ENCODE measurements at regions not wholly inside any gene's neighbourhood (a gene's known extent, or its start where the extent isn't known, plus 50 kb on each side); places are given as distances from the start of the nearest gene placed in this dataset.

DNA sequence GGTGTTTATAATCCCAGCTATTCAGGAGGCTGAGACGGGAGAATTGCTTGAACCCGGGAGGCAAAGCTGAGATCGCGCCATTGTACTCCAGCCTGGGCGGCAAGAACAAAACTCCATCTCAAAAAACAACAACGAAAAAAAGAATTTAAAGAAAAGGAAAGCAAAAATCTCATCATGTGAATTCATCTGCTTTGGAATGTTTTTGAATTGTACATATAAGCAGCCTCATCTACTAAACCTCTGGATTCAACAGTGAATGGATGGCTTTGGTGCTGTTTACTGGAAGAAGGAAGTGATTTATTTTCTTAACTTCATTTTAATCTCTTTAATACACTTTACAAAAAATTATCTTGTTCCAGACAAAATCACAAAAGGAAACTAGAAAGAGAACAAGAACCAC lies 51.8 kb upstream of the PNRC1 start:
- in situ Hi-C loops (cut with HindIII; ENCODE audit: low pct_ligation_motif_present, low pct_unique_long_range_greater_than_20kb, low sequenced_read_pairs) = no loop called here
- no peak for DNase-seq

DNA sequence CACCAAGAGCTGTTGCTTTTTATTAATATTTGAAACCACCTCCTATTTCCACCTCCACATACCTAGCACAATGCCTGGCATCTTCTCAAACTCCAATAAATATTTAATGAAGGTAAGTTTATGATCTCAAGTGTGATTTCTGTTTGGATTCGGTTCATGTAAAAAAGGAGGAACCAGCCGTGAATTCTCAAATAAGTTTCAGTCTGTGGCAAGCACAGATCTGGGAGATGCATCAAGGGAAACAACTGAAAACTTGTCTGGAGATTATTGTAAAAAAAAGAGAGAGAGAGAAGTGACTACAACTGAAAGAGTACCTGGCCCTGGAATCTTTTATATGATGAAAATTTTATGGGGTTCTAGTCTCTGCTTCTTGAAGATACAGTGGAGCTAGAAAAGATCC lies 52.8 kb upstream of the PNRC1 start:
- in situ Hi-C loops (cut with HindIII; ENCODE audit: low pct_ligation_motif_present, low pct_unique_long_range_greater_than_20kb, low sequenced_read_pairs) = no loop called here
- no peak for DNase-seq

DNA sequence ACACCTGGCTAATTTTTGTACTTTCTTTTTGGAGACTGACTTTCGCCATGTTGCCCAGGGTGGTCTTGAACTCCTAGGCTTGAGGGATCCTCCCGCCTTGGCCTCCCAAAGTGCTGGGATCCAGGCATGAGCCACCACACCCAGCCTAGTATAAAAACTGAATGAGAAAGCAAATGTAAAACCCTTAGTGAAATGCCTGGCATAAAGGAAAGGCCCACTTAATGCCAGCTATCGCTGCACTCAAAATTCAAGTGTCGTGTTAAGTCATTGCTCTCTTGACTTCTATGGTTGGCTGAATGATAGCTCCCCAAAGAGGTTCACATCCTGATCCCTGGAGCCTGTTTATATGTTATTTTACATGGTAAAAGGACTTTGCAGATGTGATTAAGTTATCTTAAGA lies 54.4 kb upstream of the PNRC1 start:
- in situ Hi-C loops (cut with HindIII; ENCODE audit: low pct_ligation_motif_present, low pct_unique_long_range_greater_than_20kb, low sequenced_read_pairs) = no loop called here
- no peak for DNase-seq

DNA sequence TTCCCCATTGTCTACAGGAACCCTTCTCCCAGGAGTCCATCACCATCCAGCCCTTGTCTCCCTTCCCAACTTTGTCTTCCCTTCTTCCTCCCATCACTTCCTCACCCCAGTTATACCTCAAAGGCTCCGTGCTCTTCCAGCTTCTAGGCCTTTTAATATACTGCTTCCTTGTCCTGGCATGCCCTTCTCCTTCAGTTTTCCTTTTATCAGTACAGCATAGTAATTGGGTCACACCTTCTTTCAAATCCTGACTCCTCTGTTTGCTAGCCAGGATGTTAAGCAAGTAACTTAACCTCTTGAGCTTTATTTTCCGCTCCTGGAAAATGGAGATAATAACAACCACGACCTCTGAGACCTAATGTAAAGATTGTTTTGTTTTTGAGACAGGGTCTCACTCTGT lies 54.9 kb upstream of the PNRC1 start:
- in situ Hi-C loops (cut with HindIII; ENCODE audit: low pct_ligation_motif_present, low pct_unique_long_range_greater_than_20kb, low sequenced_read_pairs) = no loop called here

DNA sequence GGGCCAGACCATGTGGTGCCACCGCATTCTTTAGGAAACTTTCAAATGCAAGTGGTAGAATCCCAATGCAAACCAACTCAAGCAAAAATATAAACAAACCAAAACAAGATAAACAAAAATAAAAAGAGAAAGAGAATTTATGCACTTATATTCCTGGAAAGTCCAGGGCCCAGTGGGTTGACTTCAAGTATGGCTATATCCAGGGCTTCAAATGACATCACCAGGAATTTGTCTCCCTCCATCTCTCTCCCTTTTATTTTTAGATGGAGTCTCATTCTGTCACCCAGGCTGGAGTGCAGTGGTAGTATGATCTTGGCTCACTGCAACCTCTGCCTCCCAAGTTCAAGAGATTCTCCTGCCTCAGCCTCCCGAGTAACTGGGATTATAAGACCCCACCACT lies 56.1 kb upstream of the PNRC1 start:
- in situ Hi-C loops (cut with HindIII; ENCODE audit: low pct_ligation_motif_present, low pct_unique_long_range_greater_than_20kb, low sequenced_read_pairs) = no loop called here

More for the DNA sequence above, 54.9 kb upstream of the PNRC1 start:
- DNase-seq = no peak

DNA sequence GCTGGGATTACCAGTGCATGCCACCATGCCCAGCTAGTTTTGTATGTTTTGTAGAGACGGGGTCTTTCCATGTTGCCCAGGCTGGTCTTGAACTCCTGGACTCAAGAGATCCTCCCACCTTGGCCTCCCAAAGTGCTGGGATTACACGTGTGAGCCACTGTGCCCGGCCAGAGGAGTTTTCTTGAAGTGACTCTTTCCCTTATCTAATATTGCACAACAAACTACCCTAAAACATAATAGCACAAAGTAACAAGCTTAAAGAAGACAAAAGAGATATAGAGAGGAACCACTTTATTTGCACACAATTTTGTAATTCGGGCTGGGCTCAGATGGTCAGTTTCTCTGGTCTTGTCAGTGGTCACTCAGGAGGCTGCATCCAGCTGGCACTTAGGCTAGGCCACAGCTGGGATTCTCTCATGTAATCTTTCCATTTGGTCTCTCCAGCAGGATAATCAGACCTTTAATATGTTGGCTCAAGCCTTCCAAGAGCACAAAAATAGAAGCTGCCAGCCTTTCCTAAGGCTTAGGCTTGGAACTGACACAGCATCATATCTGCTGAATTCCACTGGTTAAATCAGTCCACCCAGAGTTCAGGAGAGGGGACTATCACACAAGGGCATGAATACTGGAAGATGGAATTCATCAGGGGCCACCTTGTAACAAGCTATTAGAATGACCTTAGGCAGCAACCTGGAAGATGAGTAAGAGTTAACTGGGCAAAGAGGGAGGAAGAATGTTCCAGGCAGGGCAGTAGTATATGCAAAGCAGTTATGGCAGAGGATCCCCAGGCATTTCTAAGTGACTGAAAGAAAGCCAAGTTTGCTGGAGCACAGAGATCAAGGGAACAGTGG lies 56.7 kb upstream of the PNRC1 start:
- in situ Hi-C loops (cut with HindIII; ENCODE audit: low pct_ligation_motif_present, low pct_unique_long_range_greater_than_20kb, low sequenced_read_pairs) = no loop called here
- no peak for DNase-seq

More for the DNA sequence above, 56.1 kb upstream of the PNRC1 start:
- DNase-seq = no peak

DNA sequence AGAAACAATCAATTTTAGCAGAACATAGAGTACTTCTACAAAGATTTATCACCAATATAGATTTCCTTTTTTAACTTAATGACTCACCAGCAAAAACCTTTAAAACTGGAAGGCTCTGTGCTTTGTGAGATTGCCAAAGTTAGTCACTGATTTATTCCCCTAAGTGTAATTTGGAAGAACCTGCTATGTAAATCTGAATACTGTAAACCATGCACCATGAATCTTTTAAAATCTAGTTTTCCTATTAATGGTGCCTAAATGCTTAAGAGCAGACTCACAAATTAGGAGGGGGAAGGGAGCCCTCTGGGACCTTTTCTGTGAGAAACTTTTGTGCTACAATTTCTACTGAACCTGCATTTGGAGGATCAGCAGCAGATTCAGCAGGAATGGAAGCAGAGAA lies 57.8 kb upstream of the PNRC1 start:
- in situ Hi-C loops (cut with HindIII; ENCODE audit: low pct_ligation_motif_present, low pct_unique_long_range_greater_than_20kb, low sequenced_read_pairs) = no loop called here
- DNase-seq = peak; percentile 8

DNA sequence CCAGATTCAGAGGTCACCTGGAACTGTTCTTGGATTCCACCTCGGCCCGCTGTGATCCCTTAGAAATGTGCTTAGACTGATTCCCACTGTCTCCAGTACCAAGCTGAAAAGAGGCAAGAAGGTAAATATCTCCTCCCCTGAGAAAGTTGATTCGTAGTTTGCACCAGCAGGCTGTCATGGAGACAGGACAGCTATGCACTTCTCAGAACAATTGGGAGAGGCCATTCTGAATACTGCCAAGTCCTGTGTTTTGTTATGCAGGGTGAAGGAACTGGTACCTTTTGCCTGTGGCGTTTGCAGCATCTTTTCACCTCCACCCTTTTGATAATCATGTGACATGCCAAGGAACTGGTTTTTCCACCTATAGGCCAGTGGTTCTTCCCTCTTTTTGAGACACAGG lies 58.2 kb upstream of the RNGTT start:
- in situ Hi-C loops (cut with HindIII; ENCODE audit: low pct_ligation_motif_present, low pct_unique_long_range_greater_than_20kb, low sequenced_read_pairs) = no loop called here
- DNase-seq = no peak

DNA sequence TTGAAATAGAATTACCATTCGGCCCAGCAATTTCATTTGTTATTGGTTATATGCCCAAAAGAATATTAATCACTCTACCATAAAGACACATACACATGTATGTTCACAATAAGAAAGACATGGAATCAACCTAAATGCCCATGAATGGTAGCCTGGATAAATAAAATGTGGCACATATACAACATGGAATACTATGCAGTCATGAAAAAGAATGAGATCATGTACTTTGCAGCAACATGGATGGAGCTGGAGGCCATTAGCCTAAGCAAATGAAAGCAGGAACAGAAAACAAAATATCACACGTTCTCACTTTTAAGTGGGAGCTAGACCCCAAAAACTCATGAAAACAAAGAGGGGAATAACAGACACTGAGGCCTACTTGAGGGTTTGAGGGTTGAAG lies 52.6 kb upstream of the RNGTT start:
- DNase-seq = no peak
- in situ Hi-C loops (cut with HindIII; ENCODE audit: low pct_ligation_motif_present, low pct_unique_long_range_greater_than_20kb, low sequenced_read_pairs) = no loop called here

DNA sequence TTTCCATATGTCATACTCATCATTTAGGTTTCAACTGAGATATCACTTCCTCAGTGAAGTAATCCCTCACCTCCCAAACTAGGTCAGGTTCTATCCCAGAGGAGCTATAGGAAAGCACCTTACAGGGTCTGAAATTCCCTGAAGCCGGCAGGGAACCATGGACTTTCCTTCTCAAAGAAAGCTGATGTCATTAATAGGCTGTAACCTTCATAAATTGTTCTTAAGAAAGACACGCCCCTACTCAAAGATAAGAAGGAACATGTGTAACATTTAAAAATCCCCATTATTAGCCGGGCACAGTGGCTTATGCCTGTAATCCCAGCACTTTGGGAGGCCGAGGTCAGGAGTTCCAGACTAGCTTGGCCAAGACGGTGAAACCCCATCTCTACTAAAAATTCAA lies 50.0 kb upstream of the RNGTT start:
- in situ Hi-C loops (cut with HindIII; ENCODE audit: low pct_ligation_motif_present, low pct_unique_long_range_greater_than_20kb, low sequenced_read_pairs) = no loop called here
- no peak for DNase-seq

All from ACHN (cell line).